ENCODE measurements at regions not wholly inside any gene's neighbourhood (a gene's known extent, or its start where the extent isn't known, plus 50 kb on each side); places are given as distances from the start of the nearest gene placed in this dataset.

- TF ChIP-seq CTCF (IDR thresholded peaks at IDR 0.05) (no peak), POLR2AphosphoS5 (IDR thresholded peaks at IDR 0.05; ENCODE audit: low read depth, low read length) (no peak), REST (IDR thresholded peaks at IDR 0.05; ENCODE audit: insufficient read depth in 1 of 2, low read depth in 2 of 2, low read length in 1 of 2) (no peak)
Measured at GRCh38 chr18:30763902-30764350, 278.6 kb downstream of the DSC3 start.

Measured in Panc1 (cell line).